Tibial nerve (tissue), 4 donors: ENCODE measurements at regions not wholly inside any gene's neighbourhood (a gene's known extent, or its start where the extent isn't known, plus 50 kb on each side); places are given as distances from the start of the nearest gene placed in this dataset.

ENCODE experiments used
- DNase-seq, 2 donors: peaks; one replicate each; pipeline ENCODE4 v3.0.0-alpha.2; 2019; ENCODE audit warnings: low spot score in 2 of 2
- H3K27ac ChIP-seq, 4 donors: fragments of 200-600 bp; sonication (generic) in 3 of 4; one replicate each; pipeline ENCODE4 v1.5.1; 2017 to 2019; ENCODE audit warnings: mild to moderate bottlenecking in 1 of 4
- H3K27me3 ChIP-seq, 2 donors: fragments of 200-600 bp; sonication (generic) in 1 of 2; one replicate each; pipeline versions ENCODE4 v1.5.1 to v1.6.0; 2017 to 2019
- H3K36me3 ChIP-seq, 3 donors: fragments of 200-600 bp; sonication (generic); one replicate each; pipeline ENCODE4 v1.5.1; 2018 to 2019
- H3K4me1 ChIP-seq, 4 donors: fragments of 200-600 bp; sonication (generic) in 3 of 4; one replicate each; pipeline ENCODE4 v1.5.1; 2017 to 2019
- H3K4me3 ChIP-seq, 4 donors: fragments of 200-600 bp; sonication (generic) in 3 of 4; one replicate each; pipeline ENCODE4 v1.5.1; 2017 to 2019; ENCODE audit warnings: mild to moderate bottlenecking in 1 of 4, moderate library complexity in 1 of 4
- H3K9me3 ChIP-seq, 4 donors: fragments of 200-600 bp; sonication (generic) in 3 of 4; one replicate each; pipeline ENCODE4 v1.5.1; 2017 to 2019
- EP300 ChIP-seq, 2 donors: sonication (generic); formaldehyde crosslinking; IDR thresholded peaks; one replicate each; pipeline ENCODE4 v1.6.1; 2017; ENCODE audit warnings: antibody characterized with exemption in 2 of 2, mild to moderate bottlenecking in 1 of 2
- POLR2A ChIP-seq, 2 donors: fragments of 450-650 bp; IDR thresholded peaks; one replicate each; pipeline ENCODE4 v1.6.1; 2017; ENCODE audit warnings: antibody characterized with exemption in 2 of 2, mild to moderate bottlenecking in 2 of 2, moderate library complexity in 2 of 2
- WGBS, 2 donors: methylation state at CpG; one replicate each; pipeline ENCODE4 v1.1.5; 2018; 5-methylcytosine and 5-hydroxymethylcytosine counted together
- TF ChIP-seq, protein P1 (sequence below), 5 experiments: fragments of 200-600 bp in 3 of 5; fragments of 450-650 bp in 2 of 5; sonication (generic) in 3 of 5; IDR thresholded peaks; one replicate each; pipeline ENCODE4 v1.5.1; 2016 to 2019; ENCODE audit warnings: antibody characterized with exemption in 5 of 5, mild to moderate bottlenecking in 3 of 5, moderate library complexity in 2 of 5

DNA sequence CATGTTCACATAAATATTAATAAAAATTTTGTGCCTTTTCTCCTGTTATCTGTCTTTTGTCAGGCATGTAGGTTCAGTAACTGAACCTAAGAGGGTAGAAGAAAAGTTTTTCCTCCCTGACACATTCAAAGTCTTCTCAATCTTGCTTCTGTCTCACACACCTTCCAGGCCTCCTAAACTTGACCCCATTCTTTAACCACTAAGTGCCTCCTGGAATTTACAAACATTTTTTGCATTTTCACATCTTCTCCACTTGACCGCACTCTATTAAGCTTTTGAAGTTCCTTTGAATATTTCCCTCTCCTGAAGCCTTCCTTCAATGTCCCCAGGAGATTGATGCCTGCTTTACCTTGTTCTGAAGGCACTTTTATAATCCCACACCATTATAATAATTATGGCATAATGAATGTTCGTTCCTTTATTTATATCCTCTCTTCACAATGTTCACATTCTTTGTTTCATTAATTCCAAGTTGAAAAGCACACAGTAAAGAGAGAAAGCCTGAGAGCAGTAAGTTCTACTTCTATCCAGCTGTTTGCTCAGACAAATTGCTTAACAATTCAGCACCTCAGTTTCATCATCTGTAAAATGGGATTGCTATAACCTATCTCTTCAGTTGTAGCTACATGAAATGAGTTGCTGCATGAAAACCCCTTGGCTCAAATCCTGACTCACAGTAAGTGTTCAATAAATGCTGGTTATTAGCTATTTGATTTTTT, 184.8 kb upstream of the KLHL29 start:
- DNase-seq = no peak
- Histone ChIP-seq H3K4me3 (no peak overlapping the region), H3K27me3 (no peaks in the 10 kb centered on the region), H3K36me3 (no peaks in the 10 kb centered on the region), H3K27ac (no peak overlapping the region), H3K4me1 (peaks cover 0 to 12% (median 0%) of the 10 kb centered on the region in 4 donors), H3K9me3 (peaks cover 0 to 16% (median 2%) of the 10 kb centered on the region in 4 donors)
- 95 to 98% methylated on average over 2 of the region's 2 CpGs for WGBS, 2 donors
- TF ChIP-seq EP300 (IDR thresholded peaks at IDR 0.05) = no peak
- no peak for TF ChIP-seq POLR2A (IDR thresholded peaks at IDR 0.05)
- TF ChIP-seq, protein P1, sequence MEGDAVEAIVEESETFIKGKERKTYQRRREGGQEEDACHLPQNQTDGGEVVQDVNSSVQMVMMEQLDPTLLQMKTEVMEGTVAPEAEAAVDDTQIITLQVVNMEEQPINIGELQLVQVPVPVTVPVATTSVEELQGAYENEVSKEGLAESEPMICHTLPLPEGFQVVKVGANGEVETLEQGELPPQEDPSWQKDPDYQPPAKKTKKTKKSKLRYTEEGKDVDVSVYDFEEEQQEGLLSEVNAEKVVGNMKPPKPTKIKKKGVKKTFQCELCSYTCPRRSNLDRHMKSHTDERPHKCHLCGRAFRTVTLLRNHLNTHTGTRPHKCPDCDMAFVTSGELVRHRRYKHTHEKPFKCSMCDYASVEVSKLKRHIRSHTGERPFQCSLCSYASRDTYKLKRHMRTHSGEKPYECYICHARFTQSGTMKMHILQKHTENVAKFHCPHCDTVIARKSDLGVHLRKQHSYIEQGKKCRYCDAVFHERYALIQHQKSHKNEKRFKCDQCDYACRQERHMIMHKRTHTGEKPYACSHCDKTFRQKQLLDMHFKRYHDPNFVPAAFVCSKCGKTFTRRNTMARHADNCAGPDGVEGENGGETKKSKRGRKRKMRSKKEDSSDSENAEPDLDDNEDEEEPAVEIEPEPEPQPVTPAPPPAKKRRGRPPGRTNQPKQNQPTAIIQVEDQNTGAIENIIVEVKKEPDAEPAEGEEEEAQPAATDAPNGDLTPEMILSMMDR (IDR thresholded peaks at IDR 0.05) = no peak

DNA sequence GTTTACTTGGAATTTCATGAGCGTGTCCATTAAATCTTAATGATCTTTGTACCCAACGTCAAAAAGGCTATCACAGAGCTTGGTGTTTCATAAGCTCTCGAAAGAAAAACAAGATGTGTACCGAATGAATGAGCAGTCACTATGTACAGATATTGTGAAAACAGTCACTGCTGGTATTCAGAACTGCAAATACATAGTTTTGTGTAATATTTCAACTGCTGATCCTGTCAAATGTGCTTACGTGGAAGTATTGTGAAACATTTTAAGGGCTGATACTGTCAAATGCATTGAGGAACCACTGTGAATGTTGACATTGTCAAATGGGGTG, 184.2 kb upstream of the KLHL29 start:
- 82 to 83% methylated on average over 5 of the region's 5 CpGs for WGBS, 2 donors
- H3K4me1 ChIP-seq = peaks cover 0 to 12% (median 0%) of the 10 kb centered on the region in 4 donors
- no peaks in the 10 kb centered on the region for H3K36me3 ChIP-seq
- H3K27ac ChIP-seq = no peak overlapping the region
- H3K9me3 ChIP-seq = peaks cover 0 to 15% (median 2%) of the 10 kb centered on the region in 4 donors
- no peak overlapping the region for H3K4me3 ChIP-seq
- no peaks in the 10 kb centered on the region for H3K27me3 ChIP-seq
- no peak for TF ChIP-seq POLR2A (IDR thresholded peaks at IDR 0.05)
- TF ChIP-seq, protein P1 (IDR thresholded peaks at IDR 0.05) = no peak
- no peak for TF ChIP-seq EP300 (IDR thresholded peaks at IDR 0.05)
- no peak for DNase-seq

DNA sequence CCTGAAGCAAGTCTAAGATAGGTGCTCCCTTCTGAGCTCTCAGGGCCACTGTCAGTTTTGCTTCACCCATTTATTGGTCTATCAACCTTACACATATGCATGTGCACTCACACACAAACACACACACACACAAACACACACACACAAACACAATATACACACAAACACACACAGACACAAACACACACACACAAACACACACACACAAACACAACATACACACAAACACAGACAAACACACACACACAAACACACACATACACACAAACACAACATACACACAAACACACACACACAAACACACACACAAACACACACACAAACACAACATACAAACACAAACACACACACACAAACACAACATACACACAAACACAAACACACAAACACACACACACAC, 181.6 kb upstream of the KLHL29 start:
- Histone ChIP-seq H3K4me1 (peaks cover 0 to 20% (median 0%) of the 10 kb centered on the region in 4 donors), H3K9me3 (peaks cover 0 to 15% (median 2%) of the 10 kb centered on the region in 4 donors), H3K4me3 (no peak overlapping the region), H3K27me3 (no peaks in the 10 kb centered on the region), H3K27ac (no peak overlapping the region), H3K36me3 (no peaks in the 10 kb centered on the region)
- TF ChIP-seq, protein P1 (IDR thresholded peaks at IDR 0.05) = no peak
- TF ChIP-seq POLR2A (IDR thresholded peaks at IDR 0.05) (no peak), EP300 (IDR thresholded peaks at IDR 0.05) (no peak)
- DNase-seq = no peak

DNA sequence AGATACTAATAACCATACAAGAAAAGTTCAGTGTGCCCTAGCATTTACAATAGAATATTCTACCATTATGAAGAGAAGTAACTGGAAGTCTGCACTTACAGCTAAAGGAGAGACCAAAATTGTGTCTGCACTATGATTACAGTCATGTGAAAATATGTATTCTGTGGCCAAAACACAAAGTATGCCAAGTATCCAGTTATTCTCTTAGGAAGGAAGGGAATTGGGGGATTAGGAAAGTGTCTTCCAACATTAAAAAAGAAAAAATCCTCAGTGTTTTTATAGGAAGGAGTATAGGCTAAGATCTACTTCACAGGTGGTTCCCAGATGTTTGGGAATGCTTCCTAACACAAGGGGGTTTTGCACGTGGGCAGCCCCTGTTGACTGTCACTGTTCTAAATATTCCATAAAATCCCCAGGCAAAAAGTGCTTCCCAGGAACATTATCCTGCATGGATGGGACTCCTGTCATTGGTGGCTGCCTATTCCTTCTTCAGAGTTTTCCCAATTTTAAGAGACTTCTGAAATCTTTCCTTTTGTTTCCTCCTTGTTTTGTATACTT, 180.2 kb upstream of the KLHL29 start:
- TF ChIP-seq, protein P1 (IDR thresholded peaks at IDR 0.05) = no peak
- TF ChIP-seq EP300 (IDR thresholded peaks at IDR 0.05) (no peak), POLR2A (IDR thresholded peaks at IDR 0.05) (no peak)
- Histone ChIP-seq H3K27ac (no peak overlapping the region), H3K9me3 (peaks cover 0 to 6% (median under 1%) of the 10 kb centered on the region in 4 donors), H3K36me3 (no peaks in the 10 kb centered on the region), H3K4me3 (no peak overlapping the region), H3K4me1 (peaks cover 0 to 28% (median 2%) of the 10 kb centered on the region in 4 donors), H3K27me3 (no peaks in the 10 kb centered on the region)
- no peak for DNase-seq
- 50 to 52% methylated on average over 1 of the region's 1 CpG for whole genome bisulfite sequencing, 2 donors

DNA sequence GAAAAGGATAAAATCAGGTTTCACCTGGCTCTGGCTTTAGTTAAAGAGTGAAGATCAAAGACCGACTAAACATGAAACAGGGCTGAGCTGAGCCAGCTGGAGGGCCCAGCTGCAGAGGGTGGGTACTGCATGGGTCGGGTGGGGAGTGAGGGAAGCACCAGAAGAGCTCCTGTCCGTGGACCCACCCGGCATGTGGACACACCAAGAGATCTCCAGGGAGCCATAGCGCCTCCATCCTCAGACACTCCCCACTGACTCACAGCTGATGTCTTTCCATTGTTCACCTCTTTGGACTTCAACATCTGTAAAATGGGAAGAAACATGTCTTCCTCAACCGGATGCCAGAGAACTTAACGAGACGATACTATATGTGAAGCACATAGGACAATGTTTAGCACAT, 178.3 kb upstream of the KLHL29 start:
- no peak for DNase-seq
- WGBS, 2 donors = 82 to 90% methylated on average over 8 of the region's 8 CpGs
- Histone ChIP-seq H3K9me3 (no peaks in the 10 kb centered on the region), H3K27me3 (no peaks in the 10 kb centered on the region), H3K27ac (no peak overlapping the region), H3K4me3 (no peak overlapping the region), H3K4me1 (peaks cover 0 to 28% (median 2%) of the 10 kb centered on the region in 4 donors), H3K36me3 (no peaks in the 10 kb centered on the region)
- TF ChIP-seq POLR2A (IDR thresholded peaks at IDR 0.05) = no peak
- TF ChIP-seq, protein P1 (IDR thresholded peaks at IDR 0.05) = no peak
- TF ChIP-seq EP300 (IDR thresholded peaks at IDR 0.05) = no peak
